Stimulated activated CD8-positive, alpha-beta memory T cell treated with anti-CD3 and anti-CD28 coated beads, Interleukin-7, amount 100 ng/mL, for 1 hour (primary cell): ENCODE measurements at regions not wholly inside any gene's neighbourhood (a gene's known extent, or its start where the extent isn't known, plus 50 kb on each side); places are given as distances from the start of the nearest gene placed in this dataset.

Experiments
- DNase-seq, 2 donors: peaks; one replicate each; pipeline ENCODE4 v3.0.0-alpha.2; 2020; ENCODE audit warnings: low read depth in 2 of 2

DNA sequence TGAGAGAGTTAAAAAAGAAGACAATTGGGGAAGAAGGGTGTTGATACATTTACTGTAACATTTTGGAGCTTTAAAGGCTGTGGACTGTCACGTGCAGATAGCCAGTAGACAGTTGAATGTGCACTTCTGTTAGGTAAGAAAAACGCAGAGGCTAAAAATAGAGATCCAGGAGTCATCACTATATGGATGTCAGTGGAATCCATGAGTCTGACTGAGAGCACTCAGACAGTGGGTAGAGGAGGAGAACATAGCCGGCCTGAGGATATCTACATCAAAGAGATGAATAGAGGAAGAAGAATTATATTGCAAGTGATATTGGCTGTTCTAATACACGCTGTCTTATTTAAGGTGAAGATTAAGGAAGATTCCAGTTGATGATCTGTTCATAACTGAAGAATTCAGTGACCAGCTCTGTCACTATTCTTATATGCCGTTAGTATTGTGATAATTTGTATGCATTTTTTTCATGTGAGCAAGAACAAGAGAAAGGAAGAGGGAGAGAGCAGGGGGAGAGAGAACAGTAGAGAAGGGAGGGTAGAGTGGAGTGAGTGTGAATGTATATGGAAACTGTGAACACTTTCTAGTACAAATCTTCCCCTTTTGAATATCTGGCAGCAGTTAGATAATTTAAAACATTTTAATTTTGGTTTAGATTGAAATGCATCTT lies 344.8 kb downstream of the CHRM3 start:
- no peak for DNase-seq

DNA sequence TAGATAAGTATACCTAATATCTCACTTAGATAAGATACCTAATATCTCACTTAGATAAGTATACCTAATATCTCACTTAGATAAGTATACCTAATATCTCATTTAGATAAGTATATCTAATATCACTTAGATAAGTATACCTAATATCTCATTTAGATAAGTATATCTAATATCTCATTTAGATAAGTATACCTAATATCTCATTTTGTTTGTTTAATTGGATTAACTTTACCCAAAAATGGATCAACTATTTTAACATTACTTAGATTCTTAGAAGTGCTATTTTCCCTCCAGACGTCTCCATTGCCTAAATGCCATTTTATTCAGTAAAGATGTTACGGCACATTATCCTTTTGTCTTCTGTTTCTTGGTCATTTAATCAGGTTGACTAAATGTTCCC lies 346.4 kb downstream of the CHRM3 start:
- DNase-seq = no peak

- DNase-seq = no peak
These were observed 347.6 kb downstream of the CHRM3 start for GRCh38 chr1:239733995-239734394.

- DNase-seq = no peak
These were observed 348.7 kb downstream of the CHRM3 start for GRCh38 chr1:239735111-239735510.

DNA sequence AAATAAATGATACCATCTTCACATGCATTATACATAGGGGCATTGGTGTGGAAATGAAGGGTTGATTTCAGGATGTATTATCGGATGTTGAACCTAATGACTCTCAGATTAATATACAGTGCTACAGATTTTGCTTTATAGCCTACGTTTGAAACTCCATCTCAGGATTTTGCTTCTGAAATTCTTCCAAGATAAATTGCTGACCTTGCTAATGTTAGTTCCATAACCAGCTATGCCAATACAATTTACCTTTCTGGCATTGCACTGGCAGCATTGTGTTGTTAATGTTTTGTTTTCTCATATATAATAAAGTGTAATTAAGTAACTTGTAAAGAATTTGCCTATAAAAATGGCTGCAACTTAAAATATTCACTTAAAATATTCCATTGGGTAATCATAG lies 350.1 kb downstream of the CHRM3 start:
- no peak for DNase-seq

DNA sequence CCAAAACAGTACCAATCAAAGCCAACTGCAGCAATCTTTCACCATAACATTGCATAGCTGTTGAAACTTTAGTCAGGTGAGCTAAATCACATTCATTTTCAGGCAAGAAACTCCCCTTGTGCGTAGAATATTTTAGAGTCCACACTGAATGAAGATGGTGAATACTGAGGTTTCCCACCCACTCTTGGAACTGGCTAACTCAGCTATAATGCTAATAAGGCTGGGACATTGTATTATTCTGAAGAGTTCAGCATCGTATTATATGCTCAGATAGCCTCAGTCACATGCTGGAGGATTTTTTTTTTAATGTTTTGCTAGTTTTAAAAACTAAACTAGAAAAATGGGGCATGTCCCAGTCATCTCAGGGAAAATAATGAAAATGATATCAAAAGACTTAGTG lies 352.3 kb upstream of the FMN2 start:
- DNase-seq = no peak

GRCh38 chr1:239739919-239740318 lies 351.8 kb upstream of the FMN2 start:
- no peak for DNase-seq

DNA sequence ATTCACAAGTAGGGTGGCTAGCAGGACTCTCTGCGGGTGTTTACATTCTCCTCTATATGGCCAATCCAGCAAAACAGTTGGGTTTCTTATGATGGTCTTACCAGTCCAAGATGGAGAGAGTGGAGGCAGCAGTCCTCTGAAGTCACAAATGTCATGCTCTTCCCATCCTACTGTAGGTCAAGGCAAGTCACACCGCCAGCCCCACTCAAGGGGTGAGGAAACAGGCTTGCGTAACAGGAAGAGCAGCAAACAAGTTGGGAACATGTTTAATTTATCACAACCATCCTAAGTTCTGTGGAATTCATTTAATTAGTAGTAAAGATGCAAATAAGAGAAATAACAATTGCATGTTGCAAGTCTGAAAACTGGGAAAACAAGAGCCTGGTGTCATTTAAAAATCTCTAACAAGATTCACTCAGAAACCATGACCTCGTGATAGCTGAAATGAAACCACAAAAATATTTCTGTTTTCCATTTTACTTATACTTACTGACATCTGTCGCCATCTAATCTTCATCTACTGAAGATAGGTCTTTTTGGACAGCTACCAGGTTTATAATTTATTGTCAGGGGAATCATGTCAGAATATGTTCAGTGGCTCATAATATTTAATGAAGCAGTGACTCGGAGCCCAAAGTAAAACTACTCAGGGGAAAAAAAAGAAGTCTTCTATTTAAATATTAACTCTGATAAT lies 349.1 kb upstream of the FMN2 start:
- DNase-seq = no peak

DNA sequence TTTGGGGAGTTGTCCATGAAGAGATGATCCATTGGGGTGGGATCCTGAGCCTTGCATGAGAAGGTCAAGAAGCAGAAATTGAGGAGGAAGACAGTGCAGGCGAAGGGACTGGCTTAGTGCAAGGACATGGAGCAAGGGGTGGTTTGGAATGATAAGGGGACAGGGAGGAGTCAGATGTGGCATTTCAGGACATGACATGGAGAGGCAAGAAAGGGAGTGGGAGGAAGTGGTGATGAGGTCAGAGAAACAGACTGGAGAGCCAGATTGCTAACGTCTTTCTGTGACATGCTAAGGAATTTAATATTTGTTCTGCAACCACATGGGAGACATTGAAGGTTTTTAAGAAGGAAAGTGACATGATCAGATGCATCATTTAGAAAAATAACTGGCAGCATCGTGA lies 346.8 kb upstream of the FMN2 start:
- no peak for DNase-seq

DNA sequence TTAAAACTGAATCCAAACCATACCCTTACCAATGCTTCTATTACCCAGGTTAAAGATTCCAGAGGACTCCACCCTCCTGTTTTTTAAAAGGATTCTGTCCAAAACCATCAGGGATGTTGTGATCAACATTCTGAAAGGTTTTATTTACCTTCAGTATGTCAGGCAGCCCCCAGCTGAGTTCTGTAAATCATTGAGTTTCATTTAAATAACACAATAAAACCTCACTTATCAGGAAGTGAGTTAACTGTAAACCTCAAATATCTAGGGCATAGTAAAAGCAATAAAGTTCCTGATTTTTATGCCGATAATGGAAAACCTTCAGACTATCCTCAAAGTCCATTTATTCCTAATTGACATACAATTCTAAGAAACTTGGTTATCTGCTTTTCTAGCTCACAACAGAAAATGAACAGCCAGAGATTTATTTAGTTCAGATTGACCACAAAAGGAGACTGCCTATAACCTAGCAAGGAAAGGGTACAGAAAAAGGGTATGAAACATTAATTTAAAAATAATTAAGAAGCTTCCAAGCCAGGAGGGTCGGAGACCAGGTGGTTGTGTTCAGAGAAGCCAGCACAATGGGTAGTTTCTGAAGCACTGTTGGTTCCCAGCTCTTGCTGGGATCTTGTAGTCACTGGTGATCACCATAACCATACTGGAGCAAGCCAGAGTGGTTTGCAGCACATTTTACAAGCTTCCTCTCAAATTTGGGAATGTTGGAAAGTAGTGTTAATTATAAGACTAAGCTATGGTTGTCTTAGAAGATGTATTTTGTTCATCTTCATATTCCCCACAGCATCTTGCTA lies 336.4 kb upstream of the FMN2 start:
- DNase-seq = no peak

DNA sequence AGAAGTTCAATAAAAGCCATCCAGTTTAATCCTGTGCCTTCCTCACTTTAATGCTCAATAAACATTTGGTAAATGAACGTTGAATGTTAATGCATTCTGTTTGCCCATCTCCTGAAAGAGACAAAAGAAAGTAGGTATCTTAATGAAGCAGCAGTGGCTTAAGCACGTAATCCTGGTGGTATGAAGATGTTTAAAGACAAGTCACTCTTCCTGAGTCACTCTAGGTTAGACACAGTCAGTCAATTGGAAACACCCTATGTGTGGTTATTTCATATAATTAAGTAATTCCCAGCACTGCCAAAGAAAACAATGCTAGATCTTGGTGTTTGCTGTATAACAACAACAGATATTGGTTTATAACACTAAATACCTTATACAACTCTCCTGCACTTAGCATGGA lies 334.0 kb upstream of the FMN2 start:
- no peak for DNase-seq

GRCh38 chr1:239758756-239759155 lies 332.9 kb upstream of the FMN2 start:
- DNase-seq = no peak

GRCh38 chr1:239761509-239761908 lies 330.2 kb upstream of the FMN2 start:
- no peak for DNase-seq

GRCh38 chr1:239763850-239764249 lies 327.8 kb upstream of the FMN2 start:
- no peak for DNase-seq

- no peak for DNase-seq
These were observed 327.1 kb upstream of the FMN2 start for GRCh38 chr1:239764546-239764945.

DNA sequence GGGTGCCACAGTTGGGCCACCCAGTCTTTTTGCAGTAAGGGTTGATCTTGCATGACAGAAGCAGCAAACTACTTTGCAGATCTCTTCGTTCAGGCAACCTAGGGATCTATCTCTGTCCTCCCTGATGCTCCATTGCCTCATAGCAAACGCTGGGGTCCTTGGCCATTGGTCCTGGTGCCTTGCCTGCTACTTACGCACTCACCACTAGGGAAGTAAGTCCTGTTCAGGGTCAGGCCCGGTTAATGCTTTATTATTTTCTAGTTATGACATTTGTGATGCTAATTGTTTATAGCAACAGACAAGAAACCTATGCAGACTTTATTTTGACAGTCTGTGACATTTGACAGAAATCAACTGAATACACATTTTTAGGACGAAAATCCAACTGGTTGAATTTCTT lies 326.5 kb upstream of the FMN2 start:
- DNase-seq = no peak

DNA sequence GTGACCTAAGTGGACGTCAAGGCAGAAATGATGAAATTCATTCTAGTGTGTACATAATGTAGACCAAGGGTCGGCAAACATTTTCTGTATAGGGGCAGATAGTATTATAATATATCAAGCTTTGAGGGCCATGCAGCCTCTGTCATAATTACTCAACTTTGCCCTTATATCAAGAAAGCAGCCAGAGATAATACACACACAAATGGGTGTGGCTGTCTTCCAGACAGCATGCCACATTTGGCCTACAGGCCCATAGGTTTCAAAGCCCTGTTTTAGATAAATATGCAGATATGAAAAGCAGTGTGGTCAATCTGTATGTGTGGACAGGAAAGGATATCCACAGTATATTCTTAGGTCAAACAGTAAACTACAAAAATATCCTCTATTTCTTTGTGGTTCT lies 320.1 kb upstream of the FMN2 start:
- no peak for DNase-seq

DNA sequence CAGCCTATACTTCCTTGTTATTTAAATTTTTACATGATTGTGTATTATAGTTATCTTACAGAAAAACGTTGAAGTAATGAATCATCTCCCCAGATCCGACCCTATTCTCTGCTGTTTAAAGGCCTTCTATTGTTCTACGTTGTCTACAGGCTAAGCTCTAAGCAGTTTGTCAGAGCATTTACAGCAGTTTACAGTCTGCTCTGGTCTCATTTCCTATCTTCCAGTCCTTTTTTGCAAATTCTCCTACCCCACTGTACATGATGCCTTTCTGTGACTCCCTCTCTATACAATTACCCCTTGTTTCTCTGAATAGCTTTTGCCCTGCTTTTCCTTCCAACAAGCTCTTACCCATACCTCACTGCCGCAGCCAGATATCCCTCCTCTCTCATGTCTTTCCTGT lies 319.2 kb upstream of the FMN2 start:
- DNase-seq = no peak

DNA sequence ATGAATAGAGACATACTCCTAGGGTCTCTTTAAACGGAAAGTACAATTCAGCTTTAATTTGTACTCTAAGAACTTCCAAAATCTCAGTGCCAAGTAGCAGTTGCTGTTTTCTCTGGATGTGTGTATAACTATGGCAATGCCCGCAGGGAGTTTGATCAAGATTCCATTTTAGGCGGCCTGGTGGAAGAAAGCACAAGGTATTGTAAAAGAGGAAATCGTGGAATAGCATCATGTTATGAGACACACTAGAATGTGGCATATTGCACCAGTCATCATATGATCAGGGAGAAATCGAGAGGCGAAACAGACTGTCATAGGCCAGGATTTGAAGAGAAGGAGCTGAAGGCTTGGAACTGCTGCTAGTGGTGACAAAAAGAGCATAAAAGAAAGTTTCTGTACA lies 316.2 kb upstream of the FMN2 start:
- DNase-seq = no peak

GRCh38 chr1:239778208-239778813 lies 313.4 kb upstream of the FMN2 start:
- DNase-seq = no peak

GRCh38 chr1:239779962-239780361 lies 311.7 kb upstream of the FMN2 start:
- DNase-seq = no peak

- no peak for DNase-seq
These were observed 306.8 kb upstream of the FMN2 start for GRCh38 chr1:239784896-239785295.

GRCh38 chr1:239785576-239785975 lies 306.1 kb upstream of the FMN2 start:
- no peak for DNase-seq
